ENCODE measurements at regions not wholly inside any gene's neighbourhood (a gene's known extent, or its start where the extent isn't known, plus 50 kb on each side); places are given as distances from the start of the nearest gene placed in this dataset.

- DNase-seq (ENCODE audit: low read depth), result no peak
- H3K4me3 ChIP-seq (ENCODE audit: low read depth, low read length), result no peak overlapping the region
- no peak for TF ChIP-seq CTCF (IDR thresholded peaks at IDR 0.05; ENCODE audit: insufficient read depth, low read depth, low read length, missing control alignments)
Measured at GRCh38 chr9:88824711-88825110, 166.6 kb upstream of the S1PR3 start.

GRCh38 chr9:88826181-88826580 is 165.1 kb upstream of the S1PR3 start:
- no peak for TF ChIP-seq CTCF (IDR thresholded peaks at IDR 0.05; ENCODE audit: insufficient read depth, low read depth, low read length, missing control alignments)
- no peak overlapping the region for H3K4me3 ChIP-seq (ENCODE audit: low read depth, low read length)
- DNase-seq (ENCODE audit: low read depth), result no peak

- no peak overlapping the region for H3K4me3 ChIP-seq (ENCODE audit: low read depth, low read length)
- DNase-seq (ENCODE audit: low read depth), result no peak
- no peak for TF ChIP-seq CTCF (IDR thresholded peaks at IDR 0.05; ENCODE audit: insufficient read depth, low read depth, low read length, missing control alignments)
Measured at GRCh38 chr9:88826771-88827181, 164.5 kb upstream of the S1PR3 start.

- no peak overlapping the region for H3K4me3 ChIP-seq (ENCODE audit: low read depth, low read length)
- DNase-seq (ENCODE audit: low read depth), result no peak
- no peak for TF ChIP-seq CTCF (IDR thresholded peaks at IDR 0.05; ENCODE audit: insufficient read depth, low read depth, low read length, missing control alignments)
Measured at GRCh38 chr9:88828018-88828417, 163.2 kb upstream of the S1PR3 start.

GRCh38 chr9:88828492-88828974 is 162.7 kb upstream of the S1PR3 start:
- DNase-seq (ENCODE audit: low read depth), result no peak
- no peak overlapping the region for H3K4me3 ChIP-seq (ENCODE audit: low read depth, low read length)
- no peak for TF ChIP-seq CTCF (IDR thresholded peaks at IDR 0.05; ENCODE audit: insufficient read depth, low read depth, low read length, missing control alignments)

GRCh38 chr9:88829276-88829675 is 162.0 kb upstream of the S1PR3 start:
- H3K4me3 ChIP-seq (ENCODE audit: low read depth, low read length), result no peak overlapping the region
- DNase-seq (ENCODE audit: low read depth), result peak; percentile 25
- no peak for TF ChIP-seq CTCF (IDR thresholded peaks at IDR 0.05; ENCODE audit: insufficient read depth, low read depth, low read length, missing control alignments)

- DNase-seq (ENCODE audit: low read depth), result no peak
- TF ChIP-seq CTCF (IDR thresholded peaks at IDR 0.05; ENCODE audit: insufficient read depth, low read depth, low read length, missing control alignments), result no peak
- no peak overlapping the region for H3K4me3 ChIP-seq (ENCODE audit: low read depth, low read length)
Measured at GRCh38 chr9:88831713-88832407, 159.4 kb upstream of the S1PR3 start.

Data from GM12865 (cell line).